ENCODE measurements at regions not wholly inside any gene's neighbourhood (a gene's known extent, or its start where the extent isn't known, plus 50 kb on each side); places are given as distances from the start of the nearest gene placed in this dataset.

DNA sequence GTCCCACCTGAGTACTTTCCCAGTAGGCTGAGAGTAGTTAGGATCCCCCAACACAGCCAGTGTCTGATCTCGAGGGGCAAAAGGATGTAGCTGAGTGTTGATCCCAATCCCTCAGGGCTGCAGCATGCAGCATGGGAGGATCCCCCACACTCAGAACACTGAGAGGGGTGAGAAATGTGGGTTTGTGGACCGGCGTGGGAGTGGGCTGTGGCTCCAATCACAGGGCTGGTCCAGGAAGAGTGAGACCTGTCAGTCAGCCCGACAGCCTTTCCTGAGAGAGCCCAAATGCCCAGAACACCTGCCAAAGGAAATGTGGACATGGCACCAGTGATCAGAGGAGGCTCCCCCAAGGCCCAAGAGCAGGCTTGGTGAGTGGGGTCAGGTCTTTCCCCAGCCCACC, 228.3 kb upstream of the MGAT4C start:
- in situ Hi-C loops (cut with MboI; ENCODE audit: low pct_ligation_motif_present in 1 of 4, low pct_unique_long_range_greater_than_20kb in 1 of 4, low sequenced_read_pairs in 3 of 4) (no loop called here), intact Hi-C loops (cut with DNase I; ENCODE audit: low total_unique reads) (no loop called here)
- Histone ChIP-seq H3K9me3 (no peaks in the 10 kb centered on the region), H3K36me3 (no peaks in the 10 kb centered on the region), H3K27me3 (no peaks in the 10 kb centered on the region), H3K4me3 (no peak overlapping the region), H3K27ac (no peak overlapping the region), H3K4me1 (no peaks in the 10 kb centered on the region)
- WGBS, 2 donors (ENCODE audit: low coverage in 1 of 2): 79% methylated on average over 4 of the region's 4 CpGs; no CpG with 5 or more reads in 1 of the 2 donors
- TF ChIP-seq POLR2A (IDR thresholded peaks at IDR 0.05): no peak
- no peak for TF ChIP-seq POLR2AphosphoS5 (IDR thresholded peaks at IDR 0.05)
- TF ChIP-seq, protein P1, sequence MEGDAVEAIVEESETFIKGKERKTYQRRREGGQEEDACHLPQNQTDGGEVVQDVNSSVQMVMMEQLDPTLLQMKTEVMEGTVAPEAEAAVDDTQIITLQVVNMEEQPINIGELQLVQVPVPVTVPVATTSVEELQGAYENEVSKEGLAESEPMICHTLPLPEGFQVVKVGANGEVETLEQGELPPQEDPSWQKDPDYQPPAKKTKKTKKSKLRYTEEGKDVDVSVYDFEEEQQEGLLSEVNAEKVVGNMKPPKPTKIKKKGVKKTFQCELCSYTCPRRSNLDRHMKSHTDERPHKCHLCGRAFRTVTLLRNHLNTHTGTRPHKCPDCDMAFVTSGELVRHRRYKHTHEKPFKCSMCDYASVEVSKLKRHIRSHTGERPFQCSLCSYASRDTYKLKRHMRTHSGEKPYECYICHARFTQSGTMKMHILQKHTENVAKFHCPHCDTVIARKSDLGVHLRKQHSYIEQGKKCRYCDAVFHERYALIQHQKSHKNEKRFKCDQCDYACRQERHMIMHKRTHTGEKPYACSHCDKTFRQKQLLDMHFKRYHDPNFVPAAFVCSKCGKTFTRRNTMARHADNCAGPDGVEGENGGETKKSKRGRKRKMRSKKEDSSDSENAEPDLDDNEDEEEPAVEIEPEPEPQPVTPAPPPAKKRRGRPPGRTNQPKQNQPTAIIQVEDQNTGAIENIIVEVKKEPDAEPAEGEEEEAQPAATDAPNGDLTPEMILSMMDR (IDR thresholded peaks at IDR 0.05): no peak
- no peak for TF ChIP-seq EP300 (IDR thresholded peaks at IDR 0.05; ENCODE audit: low read depth)
- DNase-seq: no peak

DNA sequence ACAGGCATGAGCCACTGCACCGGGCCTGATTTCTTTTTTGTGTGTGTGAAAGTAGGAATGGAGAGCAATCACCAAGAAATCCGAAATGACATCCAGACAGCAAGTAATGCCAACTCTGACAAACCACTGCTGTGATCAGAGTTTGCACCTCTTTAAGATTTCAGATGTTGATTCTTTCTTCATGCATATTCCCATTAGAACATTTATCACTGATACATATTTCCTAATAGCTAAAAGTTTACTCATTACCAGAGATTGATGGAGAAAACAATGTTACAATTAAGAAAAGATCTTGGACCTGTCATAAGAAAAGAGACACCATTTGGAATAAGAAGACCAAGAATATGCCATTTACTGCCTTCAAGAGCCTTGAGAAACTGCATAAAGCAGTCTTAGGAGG, 217.0 kb upstream of the MGAT4C start:
- DNase-seq: no peak
- in situ Hi-C loops (cut with MboI; ENCODE audit: low pct_ligation_motif_present in 1 of 4, low pct_unique_long_range_greater_than_20kb in 1 of 4, low sequenced_read_pairs in 3 of 4): no loop called here
- Histone ChIP-seq H3K27me3 (no peaks in the 10 kb centered on the region), H3K4me3 (no peak overlapping the region), H3K36me3 (no peaks in the 10 kb centered on the region), H3K4me1 (no peaks in the 10 kb centered on the region), H3K27ac (no peak overlapping the region), H3K9me3 (no peaks in the 10 kb centered on the region)
- 25 to 76% methylated on average over 2 of the region's 2 CpGs for WGBS, 2 donors (ENCODE audit: low coverage in 1 of 2)
- TF ChIP-seq, protein P1 (IDR thresholded peaks at IDR 0.05): no peak
- TF ChIP-seq POLR2AphosphoS5 (IDR thresholded peaks at IDR 0.05): no peak
- no peak for TF ChIP-seq POLR2A (IDR thresholded peaks at IDR 0.05)
- no peak for TF ChIP-seq EP300 (IDR thresholded peaks at IDR 0.05; ENCODE audit: low read depth)
- intact Hi-C loops (cut with DNase I; ENCODE audit: low total_unique reads): no loop called here

DNA sequence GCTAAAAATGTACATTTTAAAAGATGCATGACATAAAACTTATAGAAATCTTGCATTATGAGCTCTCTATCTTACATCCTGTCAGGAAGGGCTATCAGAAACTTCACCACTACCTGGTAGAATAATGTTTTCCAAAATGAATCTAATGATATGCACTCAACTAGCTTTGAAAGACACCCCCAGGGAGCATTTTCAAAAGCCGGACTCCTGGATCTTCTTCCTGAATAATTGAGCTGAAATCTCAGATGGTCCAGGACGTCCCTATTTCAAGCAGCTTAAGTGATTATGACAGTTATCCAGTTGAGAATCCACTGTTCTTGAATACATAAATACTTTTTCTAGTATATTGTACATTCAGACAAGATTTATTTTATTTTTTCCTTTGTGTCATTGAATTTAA, 200.6 kb upstream of the MGAT4C start:
- H3K9me3 ChIP-seq: no peaks in the 10 kb centered on the region
- TF ChIP-seq EP300 (IDR thresholded peaks at IDR 0.05; ENCODE audit: low read depth) (no peak), POLR2A (IDR thresholded peaks at IDR 0.05) (no peak), POLR2AphosphoS5 (IDR thresholded peaks at IDR 0.05) (no peak)
- TF ChIP-seq, protein P1 (IDR thresholded peaks at IDR 0.05): no peak
- H3K27ac ChIP-seq: no peak overlapping the region
- H3K4me3 ChIP-seq: no peak overlapping the region
- H3K36me3 ChIP-seq: no peaks in the 10 kb centered on the region
- WGBS, 2 donors (ENCODE audit: low coverage in 1 of 2): 44 to 61% methylated on average over 2 of the region's 2 CpGs
- H3K27me3 ChIP-seq: no peaks in the 10 kb centered on the region
- intact Hi-C loops (cut with DNase I; ENCODE audit: low total_unique reads): no loop called here
- H3K4me1 ChIP-seq: no peaks in the 10 kb centered on the region
- in situ Hi-C loops (cut with MboI; ENCODE audit: low pct_ligation_motif_present in 1 of 4, low pct_unique_long_range_greater_than_20kb in 1 of 4, low sequenced_read_pairs in 3 of 4): no loop called here
- DNase-seq: no peak

DNA sequence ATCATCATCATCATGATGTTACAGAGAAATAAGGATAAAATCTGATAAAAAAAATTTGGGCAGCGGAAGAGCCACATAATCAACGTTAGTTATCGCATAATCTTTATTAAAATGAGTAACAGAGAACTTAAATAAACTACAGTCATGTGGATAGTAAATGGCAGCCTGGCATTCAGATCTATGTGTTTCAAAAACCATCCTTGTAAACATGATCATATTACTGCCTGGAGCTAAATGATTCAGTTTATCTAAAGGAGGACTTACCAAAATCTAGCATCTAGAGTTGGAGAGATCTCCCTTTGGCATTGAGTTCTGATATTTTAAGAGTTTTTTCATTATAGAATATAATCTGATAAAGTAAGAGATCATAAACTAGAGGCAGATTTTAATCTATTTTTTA, 200.1 kb upstream of the MGAT4C start:
- 89 to 96% methylated on average over 3 of the region's 3 CpGs for WGBS, 2 donors (ENCODE audit: low coverage in 1 of 2)

More for the DNA sequence above, 200.1 kb upstream of the MGAT4C start:
- Histone ChIP-seq H3K9me3 (no peaks in the 10 kb centered on the region), H3K27ac (no peak overlapping the region), H3K27me3 (no peaks in the 10 kb centered on the region), H3K36me3 (no peaks in the 10 kb centered on the region), H3K4me1 (no peaks in the 10 kb centered on the region), H3K4me3 (no peak overlapping the region)
- DNase-seq: no peak
- in situ Hi-C loops (cut with MboI; ENCODE audit: low pct_ligation_motif_present in 1 of 4, low pct_unique_long_range_greater_than_20kb in 1 of 4, low sequenced_read_pairs in 3 of 4): no loop called here
- TF ChIP-seq POLR2A (IDR thresholded peaks at IDR 0.05) (no peak), POLR2AphosphoS5 (IDR thresholded peaks at IDR 0.05) (no peak), EP300 (IDR thresholded peaks at IDR 0.05; ENCODE audit: low read depth) (no peak)
- TF ChIP-seq, protein P1 (IDR thresholded peaks at IDR 0.05): no peak
- intact Hi-C loops (cut with DNase I; ENCODE audit: low total_unique reads): no loop called here

Measured in transverse colon (tissue), 4 donors.